HepG2 (cell line): ENCODE measurements at regions not wholly inside any gene's neighbourhood (a gene's known extent, or its start where the extent isn't known, plus 50 kb on each side); places are given as distances from the start of the nearest gene placed in this dataset.

Source experiments
- ATAC-seq: fragments of 200-7000 bp; cut with Tn5 transposase; 3 replicates; pipeline ENCODE4 v1.9.1; 2020; ENCODE audit warnings: mild to moderate bottlenecking, moderate library complexity
- BruUV-seq: library from RNA; stranded (reverse); fragments of 400-500 nt; replicated peaks from 2 replicates; lab custom pipeline; 2021; lab: Mats Ljungman, UMichigan
- CTCF ChIA-PET: fragments of 300-600 bp; formaldehyde crosslinking; extraction: SDS; loops from one replicate; lab custom pipeline; 2021; ENCODE audit warnings: low total read pairs, inconsistent platforms, low intra/inter-chr PET ratio; lab: Yijun Ruan, JAX
- POLR2A ChIA-PET: fragments of 350-600 bp; sonication (Branson Sonifier 250); formaldehyde crosslinking; loops from one replicate; lab custom pipeline; 2020; ENCODE audit warnings: antibody characterized with exemption, inconsistent platforms; lab: Yijun Ruan, JAX
- DNase-seq: peaks from one replicate; pipeline ENCODE4 v3.0.0-alpha.2; 2015; ENCODE audit warnings: low spot score
- FAIRE-seq: peaks from 3 replicates; lab custom pipeline; 2011; peaks lifted over from hg19 to GRCh38; lab: Jason Lieb, UNC
- H2AFZ ChIP-seq: one replicate; pipeline ENCODE4 v1.6.1; 2011; ENCODE audit warnings: low read length, inconsistent platforms
- H3K27ac ChIP-seq: fragments of 300-600 bp; 3 replicates; pipeline ENCODE4 v1.8.0; 2011; ENCODE audit warnings: mixed run types, mild to moderate bottlenecking, mixed read lengths, low read length, inconsistent platforms; ENCODE audit not compliant: insufficient read depth; ENCODE audit errors: extremely low read length
- H3K27me3 ChIP-seq, 2 experiments: fragments of 200-600 bp in 1 of 2; 2 replicates in 1 of 2; 3 replicates in 1 of 2; pipeline versions ENCODE4 v1.6.0 to v1.8.0; 2011; ENCODE audit warnings: low read length in 2 of 2, mild to moderate bottlenecking in 2 of 2, moderate library complexity in 2 of 2, inconsistent platforms in 1 of 2; ENCODE audit not compliant: insufficient read depth in 2 of 2, control insufficient read depth in 1 of 2
- H3K36me3 ChIP-seq, 2 experiments: fragments of 200-600 bp in 1 of 2; replicated peaks in 1 of 2; 2 replicates in 1 of 2; 3 replicates in 1 of 2; pipeline versions ENCODE4 v1.5.1 to v1.8.0; 2011; ENCODE audit warnings: low read length in 2 of 2, inconsistent platforms in 1 of 2; ENCODE audit not compliant: insufficient read depth in 2 of 2, control insufficient read depth in 1 of 2
- H3K4me1 ChIP-seq: 2 replicates; pipeline ENCODE4 v1.5.1; 2012; ENCODE audit warnings: low read length, inconsistent platforms; ENCODE audit not compliant: insufficient read depth
- H3K4me2 ChIP-seq: 2 replicates; pipeline ENCODE4 v1.6.0; 2011; ENCODE audit warnings: low read depth, low read length, inconsistent platforms
- H3K4me3 ChIP-seq, 3 experiments: fragments of 200-600 bp in 1 of 3; sonication (generic), shearing (Covaris generic) in 1 of 3; replicated peaks in 1 of 3; 2 replicates each; pipeline ENCODE4 v1.5.1; 2011 to 2016; ENCODE audit warnings: low read length in 3 of 3, inconsistent platforms in 2 of 3, low read depth in 2 of 3, mild to moderate bottlenecking in 2 of 3, control low read depth in 1 of 3, mixed read lengths in 1 of 3; ENCODE audit not compliant: insufficient read depth in 1 of 3
- H3K79me2 ChIP-seq: one replicate; pipeline ENCODE4 v1.6.1; 2011; ENCODE audit warnings: low read length, inconsistent platforms; ENCODE audit not compliant: insufficient read depth
- H3K9ac ChIP-seq: 2 replicates; pipeline ENCODE4 v1.6.0; 2011; ENCODE audit warnings: mild to moderate bottlenecking, low read depth, low read length, inconsistent platforms; ENCODE audit not compliant: insufficient read depth
- H3K9me3 ChIP-seq: 2 replicates; pipeline ENCODE4 v1.5.1; 2012; ENCODE audit warnings: mild to moderate bottlenecking, low read length
- H4K20me1 ChIP-seq: 2 replicates; pipeline ENCODE4 v1.6.0; 2011; ENCODE audit warnings: inconsistent platforms, mild to moderate bottlenecking, low read length, moderate library complexity; ENCODE audit not compliant: insufficient read depth
- FOXJ3 ChIP-seq: sonication (generic); formaldehyde crosslinking; IDR thresholded peaks from 2 replicates; pipeline ENCODE4 v1.4.0; 2020; ENCODE audit warnings: missing genetic modification reagents, mild to moderate bottlenecking, borderline replicate concordance
- HES4 ChIP-seq: sonication (generic); formaldehyde crosslinking; IDR thresholded peaks from 2 replicates; pipeline ENCODE4 v1.9.0; 2021; ENCODE audit warnings: mild to moderate bottlenecking, missing genetic modification reagents, borderline replicate concordance
- HMG20A ChIP-seq: IDR thresholded peaks from 2 replicates; pipeline ENCODE4 v1.6.1; 2016; ENCODE audit warnings: borderline replicate concordance
- KLF13 ChIP-seq: sonication (generic); formaldehyde crosslinking; IDR thresholded peaks from 2 replicates; pipeline ENCODE4 v1.4.0; 2020; ENCODE audit warnings: mild to moderate bottlenecking, missing genetic modification reagents
- LCORL ChIP-seq, 2 experiments: fragments of 450-650 bp in 1 of 2; sonication (generic) in 1 of 2; formaldehyde crosslinking in 1 of 2; IDR thresholded peaks; 2 replicates each; pipeline versions ENCODE4 v1.5.0 to v1.6.1; 2017 to 2020; ENCODE audit warnings: antibody characterized with exemption in 1 of 2, missing genetic modification reagents in 1 of 2
- PCBP2 ChIP-seq: fragments of 200-400 bp; formaldehyde crosslinking; optimal IDR thresholded peaks from 2 replicates; pipeline ENCODE3; 2018; ENCODE audit warnings: low read length, low read depth; ENCODE audit not compliant: poor library complexity, severe bottlenecking
- PRDM10 ChIP-seq: sonication (generic); formaldehyde crosslinking; IDR thresholded peaks from 2 replicates; pipeline ENCODE4 v1.4.0; 2020; ENCODE audit warnings: low read depth, missing genetic modification reagents
- PRMT3 ChIP-seq: sonication (generic); formaldehyde crosslinking; IDR thresholded peaks from 2 replicates; pipeline ENCODE4 v1.8.1; 2022; ENCODE audit warnings: low read depth, mild to moderate bottlenecking, moderate library complexity, missing genetic modification reagents, borderline replicate concordance
- TOPORS ChIP-seq: sonication (generic); formaldehyde crosslinking; IDR thresholded peaks from 2 replicates; pipeline ENCODE4 v1.8.0; 2023; ENCODE audit warnings: mild to moderate bottlenecking, missing genetic modification reagents
- ZBTB14 ChIP-seq: sonication (generic); formaldehyde crosslinking; IDR thresholded peaks from 2 replicates; pipeline ENCODE4 v1.4.0; 2020; ENCODE audit warnings: missing genetic modification reagents
- ZGPAT ChIP-seq: IDR thresholded peaks from 2 replicates; pipeline ENCODE4 v1.6.1; 2016; ENCODE audit warnings: mild to moderate bottlenecking
- ZNF333 ChIP-seq: sonication (generic); formaldehyde crosslinking; IDR thresholded peaks from 2 replicates; pipeline ENCODE4 v1.4.0; 2020; ENCODE audit warnings: mild to moderate bottlenecking, missing genetic modification reagents, borderline replicate concordance
- ZNF383 ChIP-seq: sonication (generic); formaldehyde crosslinking; IDR thresholded peaks from 2 replicates; pipeline ENCODE4 v1.4.0; 2020; ENCODE audit warnings: missing genetic modification reagents, mild to moderate bottlenecking, borderline replicate concordance
- ZNF432 ChIP-seq: sonication (generic); formaldehyde crosslinking; IDR thresholded peaks from 2 replicates; pipeline ENCODE4 v1.5.0; 2020; ENCODE audit warnings: missing genetic modification reagents, mild to moderate bottlenecking, borderline replicate concordance
- ZNF569 ChIP-seq: sonication (generic); formaldehyde crosslinking; IDR thresholded peaks from 2 replicates; pipeline ENCODE4 v1.5.0; 2020; ENCODE audit warnings: mild to moderate bottlenecking, missing genetic modification reagents, moderate library complexity, borderline replicate concordance
- ZNF703 ChIP-seq: sonication (generic); formaldehyde crosslinking; IDR thresholded peaks from 2 replicates; pipeline ENCODE4 v1.5.1; 2020; ENCODE audit warnings: missing genetic modification reagents, mild to moderate bottlenecking, moderate library complexity, borderline replicate concordance
- ZSCAN25 ChIP-seq: sonication (generic); formaldehyde crosslinking; IDR thresholded peaks from 2 replicates; pipeline ENCODE4 v1.8.0; 2022; ENCODE audit warnings: mild to moderate bottlenecking, missing genetic modification reagents
- WGBS: methylation state at CpG from one replicate; pipeline ENCODE4 v1.1.6; 2017; ENCODE audit warnings: low lambda C conversion rate; 5-methylcytosine and 5-hydroxymethylcytosine counted together
- in situ Hi-C: cut with HindIII; loops from 2 replicates; pipeline ENCODE4 v1.10.0; 2017; ENCODE audit warnings: low pct_unique_long_range_greater_than_20kb; ENCODE audit not compliant: extremely low pct_ligation_motif_present
- intact Hi-C: fragments of 100-400 bp; cut with micrococcal nuclease; formaldehyde crosslinking; loops from one replicate; pipeline ENCODE4 v1.10.0; 2022; ENCODE audit not compliant: unreplicated experiment
- TF ChIP-seq, protein P1 (sequence below): sonication (generic); formaldehyde crosslinking; IDR thresholded peaks from 2 replicates; pipeline ENCODE4 v1.5.0; 2020; ENCODE audit warnings: mild to moderate bottlenecking, low read depth, missing genetic modification reagents, borderline replicate concordance

DNA sequence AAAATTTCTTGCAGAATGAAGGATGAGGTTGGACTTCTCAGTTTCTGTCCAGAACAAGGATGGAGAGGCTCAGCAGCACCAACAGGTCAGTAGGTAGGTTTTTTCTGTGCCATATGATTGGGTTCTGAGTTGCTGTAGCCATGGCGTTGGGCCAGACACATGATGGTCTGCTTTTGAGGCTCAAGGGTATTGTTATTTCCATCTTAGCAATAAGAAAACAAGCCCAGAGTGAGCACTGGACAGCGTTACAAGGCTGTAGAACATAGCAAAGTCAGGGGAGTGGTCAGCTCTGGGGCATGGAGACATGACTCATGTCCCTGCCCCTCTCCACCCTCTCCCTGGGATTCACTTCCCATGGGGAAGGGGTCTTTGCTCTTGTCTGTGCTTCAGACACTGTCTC is 137.6 kb upstream of the TOPAZ1 start:
- Histone ChIP-seq H2AFZ (no peak overlapping the region), H3K4me1 (no peaks in the 10 kb centered on the region), H3K9me3 (no peaks in the 10 kb centered on the region), H4K20me1 (no peaks in the 10 kb centered on the region), H3K27me3 (peaks cover 2 to 3% of the 10 kb centered on the region in 2 experiments; a peak in 2 of 5 replicates), H3K9ac (no peak overlapping the region), H3K4me2 (no peak overlapping the region), H3K27ac (no peak overlapping the region), H3K79me2 (no peaks in the 10 kb centered on the region), H3K4me3 (no peak overlapping the region), H3K36me3 (no peaks in the 10 kb centered on the region)
- POLR2A ChIA-PET = no interaction called here
- DNase-seq (no peak), FAIRE-seq (no peak), ATAC-seq (no peak)
- BruUV-seq = no TSS peak
- in situ Hi-C loops = no loop called here
- CTCF ChIA-PET = no interaction called here
- 0% methylated on average over 2 of the region's 2 CpGs for WGBS
- intact Hi-C loops = no loop called here
- TF ChIP-seq ZSCAN25 (CRISPR knock-in tag) (no peak), ZNF432 (no peak), HES4 (CRISPR knock-in tag) (no peak), PCBP2 (no peak), FOXJ3 (CRISPR knock-in tag) (no peak), ZNF569 (CRISPR knock-in tag) (no peak), KLF13 (no peak), PRDM10 (no peak), ZNF703 (CRISPR knock-in tag) (no peak), ZGPAT (no peak), TOPORS (CRISPR knock-in tag) (no peak), ZBTB14 (no peak), HMG20A (no peak), PRMT3 (CRISPR knock-in tag) (no peak), LCORL (IDR thresholded peaks at IDR 0.05) (no peak), LCORL (CRISPR knock-in tag; IDR thresholded peaks at IDR 0.05) (no peak), ZNF383 (CRISPR knock-in tag) (no peak), ZNF333 (CRISPR knock-in tag) (no peak)
- TF ChIP-seq, protein P1, sequence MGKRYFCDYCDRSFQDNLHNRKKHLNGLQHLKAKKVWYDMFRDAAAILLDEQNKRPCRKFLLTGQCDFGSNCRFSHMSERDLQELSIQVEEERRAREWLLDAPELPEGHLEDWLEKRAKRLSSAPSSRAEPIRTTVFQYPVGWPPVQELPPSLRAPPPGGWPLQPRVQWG (CRISPR knock-in tag) = no peak
